Activated CD8-positive, alpha-beta T cell treated with anti-CD3 and anti-CD28 coated beads, Interleukin-2, amount 10 ng/mL, durations not matched to agents 7 days and 5 days (primary cell): ENCODE measurements at regions not wholly inside any gene's neighbourhood (a gene's known extent, or its start where the extent isn't known, plus 50 kb on each side); places are given as distances from the start of the nearest gene placed in this dataset.
A peak's percentile ranks its signal among the peaks of the same experiment; 100 is the strongest.
"Not testable (repeated sequence)": the region's sequence is repeated elsewhere in the genome, so short reads cannot be mapped to it uniquely, and the experiment has no call there.

Experiments
- ATAC-seq: fragments of 150-1000 bp; cut with Tn5 transposase; one replicate; pipeline ENCODE4 v1.10.0; 2021; ENCODE audit warnings: moderate library complexity
- CTCF ChIA-PET: fragments of 350-600 bp; sonication (Branson Sonifier 250); formaldehyde crosslinking; loops from one replicate; lab custom pipeline; 2021; ENCODE audit warnings: antibody characterized with exemption; lab: Charles Lee
- POLR2A ChIA-PET: fragments of 350-600 bp; sonication (Branson Sonifier 250); formaldehyde crosslinking; loops from one replicate; lab custom pipeline; 2021; ENCODE audit warnings: antibody characterized with exemption; lab: Charles Lee
- DNase-seq: peaks from one replicate; pipeline ENCODE4 v3.0.0-alpha.2; 2020
- H3K27ac Mint-ChIP-seq: one replicate; pipeline ENCODE4 v1.8.0; 2021; ENCODE audit warnings: mild to moderate bottlenecking, mixed read lengths
- H3K27me3 Mint-ChIP-seq: one replicate; pipeline ENCODE4 v1.8.0; 2021; ENCODE audit warnings: low read depth, mixed read lengths
- H3K36me3 Mint-ChIP-seq: one replicate; pipeline ENCODE4 v1.8.0; 2021; ENCODE audit warnings: low read depth, mixed read lengths
- H3K4me1 Mint-ChIP-seq: one replicate; pipeline ENCODE4 v1.8.0; 2021; ENCODE audit warnings: low read depth, mixed read lengths
- H3K4me3 Mint-ChIP-seq: one replicate; pipeline ENCODE4 v1.8.0; 2021; ENCODE audit warnings: mild to moderate bottlenecking, mixed read lengths
- H3K9me3 Mint-ChIP-seq: one replicate; pipeline ENCODE4 v1.8.0; 2022; ENCODE audit warnings: mixed read lengths; ENCODE audit not compliant: insufficient read depth

- POLR2A ChIA-PET, H3K27me3 Mint-ChIP-seq, H3K4me1 Mint-ChIP-seq, H3K36me3 Mint-ChIP-seq, H3K27ac Mint-ChIP-seq, H3K4me3 Mint-ChIP-seq, CTCF ChIA-PET, H3K9me3 Mint-ChIP-seq, ATAC-seq: not testable (repeated sequence)
- peak; percentile 20 for DNase-seq
These were observed 59.2 kb upstream of the TBL1X start for GRCh38 chrX:9405635-9406034.

DNA sequence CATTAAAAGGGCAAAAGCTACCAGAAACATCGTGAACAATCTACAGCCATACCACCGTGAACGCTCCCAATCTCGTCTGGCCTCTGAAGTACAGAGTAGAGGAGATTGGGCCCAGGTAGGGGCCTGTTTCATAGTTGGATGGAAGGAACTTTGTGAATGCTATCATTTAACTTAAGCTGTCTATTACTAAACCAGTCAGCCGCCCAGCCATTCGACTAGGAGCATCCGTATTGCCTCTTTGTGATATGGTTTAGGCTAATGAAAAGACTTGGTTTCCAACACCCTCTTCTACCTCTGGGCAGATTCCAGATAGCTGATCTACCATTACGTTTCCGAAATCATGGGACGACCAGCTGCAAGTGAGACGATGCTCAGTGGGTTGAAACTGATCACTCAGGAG lies 54.0 kb upstream of the TBL1X start:
- H3K27ac Mint-ChIP-seq, POLR2A ChIA-PET, DNase-seq, H3K9me3 Mint-ChIP-seq, H3K4me3 Mint-ChIP-seq, ATAC-seq, H3K4me1 Mint-ChIP-seq, CTCF ChIA-PET, H3K27me3 Mint-ChIP-seq, H3K36me3 Mint-ChIP-seq: not testable (repeated sequence)

GRCh38 chrX:9411682-9412081 lies 53.2 kb upstream of the TBL1X start:
- DNase-seq, result peak; percentile 19
- H3K9me3 Mint-ChIP-seq, H3K4me3 Mint-ChIP-seq, H3K27me3 Mint-ChIP-seq, H3K27ac Mint-ChIP-seq, H3K4me1 Mint-ChIP-seq, H3K36me3 Mint-ChIP-seq, POLR2A ChIA-PET, CTCF ChIA-PET, ATAC-seq: not testable (repeated sequence)

- no peaks in the 10 kb centered on the region for H3K9me3 Mint-ChIP-seq
- peaks cover 2% of the 10 kb centered on the region for H3K27me3 Mint-ChIP-seq
- ChIA-PET CTCF (no interaction called here), POLR2A (no interaction called here)
- ATAC-seq, result no peak
- H3K27ac Mint-ChIP-seq, result no peak overlapping the region
- no peaks in the 10 kb centered on the region for H3K4me1 Mint-ChIP-seq
- no peaks in the 10 kb centered on the region for H3K36me3 Mint-ChIP-seq
- no peak for DNase-seq
- no peak overlapping the region for H3K4me3 Mint-ChIP-seq
These were observed 50.4 kb upstream of the TBL1X start for GRCh38 chrX:9414416-9414815.
